Kidney epithelial cell (primary cell): ENCODE measurements at regions not wholly inside any gene's neighbourhood (a gene's known extent, or its start where the extent isn't known, plus 50 kb on each side); places are given as distances from the start of the nearest gene placed in this dataset.
"Not testable (repeated sequence)": the region's sequence is repeated elsewhere in the genome, so short reads cannot be mapped to it uniquely, and the experiment has no call there.

Experiments
- DNase-seq: peaks from one replicate; pipeline ENCODE4 v3.0.0-alpha.2; 2010; ENCODE audit warnings: low read depth
- H3K27me3 ChIP-seq: 2 replicates; pipeline ENCODE4 v1.6.0; 2011; ENCODE audit warnings: low read length; ENCODE audit not compliant: control insufficient read depth, insufficient read depth
- H3K36me3 ChIP-seq: 2 replicates; pipeline ENCODE4 v1.5.1; 2011; ENCODE audit warnings: low read length; ENCODE audit not compliant: control insufficient read depth, insufficient read depth
- H3K4me3 ChIP-seq: 2 replicates; pipeline ENCODE4 v1.5.1; 2011; ENCODE audit warnings: low read depth, mild to moderate bottlenecking, control low read depth, low read length
- TF ChIP-seq, protein P1 (sequence below): IDR thresholded peaks from 2 replicates; pipeline ENCODE4 v1.5.1; 2011; ENCODE audit warnings: mild to moderate bottlenecking, moderate library complexity, low read length, control low read depth, inconsistent platforms; ENCODE audit not compliant: insufficient read depth, poor library complexity, severe bottlenecking

DNA sequence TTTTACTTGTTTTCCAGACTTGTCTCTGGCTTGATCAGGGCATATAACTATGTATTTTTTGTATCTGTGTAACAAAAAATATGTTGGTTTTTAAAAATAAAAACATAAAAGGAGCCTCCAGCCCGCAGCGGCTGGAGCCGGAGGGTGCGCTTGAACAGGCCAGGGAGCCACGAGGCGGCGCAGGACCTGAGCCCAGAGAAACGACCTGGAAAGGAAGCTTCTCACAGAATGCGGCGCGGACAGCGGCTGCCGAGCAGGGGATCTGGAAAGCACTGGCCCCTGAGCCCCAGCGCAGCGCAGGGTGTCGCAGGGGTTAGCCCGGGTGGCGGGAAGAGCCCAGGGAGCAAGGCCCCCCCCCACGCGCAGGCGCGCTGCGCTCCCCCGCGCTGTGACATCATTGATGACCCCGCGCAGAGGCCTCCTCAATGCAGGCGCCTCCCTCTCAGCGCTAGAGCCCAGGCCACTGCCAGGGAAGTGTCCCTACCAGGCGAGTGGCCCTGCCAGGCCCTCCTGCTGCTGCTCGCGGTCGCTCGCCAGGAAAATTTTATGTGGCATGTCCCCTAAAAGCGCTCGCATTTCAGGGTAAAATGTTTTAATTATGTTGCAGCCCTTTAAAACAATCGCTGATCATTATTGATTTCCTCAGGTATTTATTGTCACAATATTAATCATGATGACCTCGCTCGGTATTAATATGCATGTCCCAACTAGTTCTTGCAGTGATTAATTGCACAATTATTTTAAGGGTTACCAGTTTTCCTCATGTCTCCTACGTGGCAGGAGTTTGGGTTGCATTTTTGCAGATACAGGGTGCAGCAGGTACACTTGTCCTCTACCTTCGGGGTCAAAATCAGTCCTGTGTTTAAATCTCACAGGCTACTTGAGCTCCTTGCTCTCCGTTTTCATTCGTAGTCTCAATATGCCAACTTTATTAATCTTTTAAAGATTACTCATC lies 134.2 kb downstream of the USP22 start:
- Histone ChIP-seq H3K4me3 (peak overlapping the region; percentile 53), H3K36me3 (no peaks in the 10 kb centered on the region), H3K27me3 (no peaks in the 10 kb centered on the region)
- TF ChIP-seq, protein P1, sequence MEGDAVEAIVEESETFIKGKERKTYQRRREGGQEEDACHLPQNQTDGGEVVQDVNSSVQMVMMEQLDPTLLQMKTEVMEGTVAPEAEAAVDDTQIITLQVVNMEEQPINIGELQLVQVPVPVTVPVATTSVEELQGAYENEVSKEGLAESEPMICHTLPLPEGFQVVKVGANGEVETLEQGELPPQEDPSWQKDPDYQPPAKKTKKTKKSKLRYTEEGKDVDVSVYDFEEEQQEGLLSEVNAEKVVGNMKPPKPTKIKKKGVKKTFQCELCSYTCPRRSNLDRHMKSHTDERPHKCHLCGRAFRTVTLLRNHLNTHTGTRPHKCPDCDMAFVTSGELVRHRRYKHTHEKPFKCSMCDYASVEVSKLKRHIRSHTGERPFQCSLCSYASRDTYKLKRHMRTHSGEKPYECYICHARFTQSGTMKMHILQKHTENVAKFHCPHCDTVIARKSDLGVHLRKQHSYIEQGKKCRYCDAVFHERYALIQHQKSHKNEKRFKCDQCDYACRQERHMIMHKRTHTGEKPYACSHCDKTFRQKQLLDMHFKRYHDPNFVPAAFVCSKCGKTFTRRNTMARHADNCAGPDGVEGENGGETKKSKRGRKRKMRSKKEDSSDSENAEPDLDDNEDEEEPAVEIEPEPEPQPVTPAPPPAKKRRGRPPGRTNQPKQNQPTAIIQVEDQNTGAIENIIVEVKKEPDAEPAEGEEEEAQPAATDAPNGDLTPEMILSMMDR, result peak; percentile 77
- peak; percentile 21 for DNase-seq

DNA sequence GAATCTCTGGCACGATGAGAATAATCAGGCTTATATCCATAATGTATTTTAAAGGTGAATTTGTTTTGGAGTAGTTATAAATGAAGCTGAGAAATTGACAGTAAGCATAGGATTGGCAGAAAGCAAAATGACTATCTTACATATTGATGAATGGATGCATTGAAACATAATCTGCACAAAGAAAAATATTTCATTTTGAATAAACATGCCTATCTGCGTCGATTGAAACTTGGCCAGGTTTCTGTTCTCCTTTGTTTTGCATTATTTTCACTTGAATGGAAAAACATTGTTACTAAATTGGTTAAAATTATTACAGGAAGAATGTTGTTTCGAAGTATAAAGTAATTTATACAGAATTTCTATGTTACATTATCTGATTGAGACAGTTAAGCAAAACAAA lies 128.2 kb downstream of the USP22 start:
- Histone ChIP-seq H3K27me3 (no peaks in the 10 kb centered on the region), H3K36me3 (no peaks in the 10 kb centered on the region), H3K4me3 (no peak overlapping the region)
- no peak for DNase-seq
- TF ChIP-seq, protein P1, result no peak

DNA sequence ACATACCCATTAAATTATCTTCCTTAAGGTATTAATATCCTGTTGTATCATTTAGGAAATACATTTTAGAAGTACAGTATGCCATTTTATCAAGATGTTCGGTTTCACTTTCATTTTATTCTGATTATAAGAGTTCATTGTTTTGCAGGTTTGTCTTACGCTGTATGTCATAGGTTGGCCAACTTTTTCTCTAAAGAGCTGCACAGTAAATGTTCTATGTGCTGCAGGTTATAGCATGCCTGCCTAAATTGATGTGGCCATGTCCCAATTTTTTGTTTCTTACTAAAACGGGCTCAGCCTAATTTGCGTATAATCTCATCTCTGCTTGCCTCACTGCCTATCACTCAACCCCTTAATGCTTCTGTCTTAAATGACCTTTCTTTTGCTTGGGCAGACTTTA lies 126.4 kb downstream of the USP22 start:
- TF ChIP-seq, protein P1, result no peak
- no peak overlapping the region for H3K4me3 ChIP-seq
- DNase-seq, result no peak

DNA sequence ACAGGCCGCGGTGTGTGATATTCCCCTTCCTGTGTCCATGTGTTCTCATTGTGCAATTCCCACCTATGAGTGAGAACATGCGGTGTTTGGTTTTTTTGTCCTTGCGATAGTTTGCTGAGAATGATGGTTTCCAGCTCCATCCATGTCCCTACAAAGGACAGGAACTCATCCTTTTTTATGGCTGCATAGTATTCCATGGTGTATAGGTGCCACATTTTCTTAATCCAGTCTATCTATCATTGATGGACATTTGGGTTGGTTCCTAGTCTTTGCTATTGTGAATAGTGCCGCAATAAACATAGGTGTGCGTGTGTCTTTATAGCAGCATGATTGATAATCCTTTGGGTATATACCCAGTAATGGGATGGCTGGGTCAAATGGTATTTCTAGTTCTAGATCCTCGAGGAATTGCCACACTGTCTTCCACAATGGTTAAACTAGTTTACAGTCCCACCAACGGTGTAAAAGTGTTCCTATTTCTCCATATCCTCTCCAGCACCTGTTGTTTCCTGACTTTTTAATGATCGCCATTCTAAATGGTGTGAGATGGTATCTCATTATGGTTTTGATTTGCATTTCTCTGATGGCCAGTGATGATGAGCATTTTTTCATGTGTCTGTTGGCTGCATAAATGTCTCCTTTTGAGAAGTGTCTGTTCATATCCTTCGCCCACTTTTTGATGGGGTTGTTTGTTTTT lies 125.1 kb downstream of the USP22 start:
- not testable (repeated sequence) for H3K36me3 ChIP-seq, H3K27me3 ChIP-seq, DNase-seq, H3K4me3 ChIP-seq

More for the DNA sequence above, 126.4 kb downstream of the USP22 start:
- H3K27me3 ChIP-seq, result no peaks in the 10 kb centered on the region
- H3K36me3 ChIP-seq, result no peaks in the 10 kb centered on the region

DNA sequence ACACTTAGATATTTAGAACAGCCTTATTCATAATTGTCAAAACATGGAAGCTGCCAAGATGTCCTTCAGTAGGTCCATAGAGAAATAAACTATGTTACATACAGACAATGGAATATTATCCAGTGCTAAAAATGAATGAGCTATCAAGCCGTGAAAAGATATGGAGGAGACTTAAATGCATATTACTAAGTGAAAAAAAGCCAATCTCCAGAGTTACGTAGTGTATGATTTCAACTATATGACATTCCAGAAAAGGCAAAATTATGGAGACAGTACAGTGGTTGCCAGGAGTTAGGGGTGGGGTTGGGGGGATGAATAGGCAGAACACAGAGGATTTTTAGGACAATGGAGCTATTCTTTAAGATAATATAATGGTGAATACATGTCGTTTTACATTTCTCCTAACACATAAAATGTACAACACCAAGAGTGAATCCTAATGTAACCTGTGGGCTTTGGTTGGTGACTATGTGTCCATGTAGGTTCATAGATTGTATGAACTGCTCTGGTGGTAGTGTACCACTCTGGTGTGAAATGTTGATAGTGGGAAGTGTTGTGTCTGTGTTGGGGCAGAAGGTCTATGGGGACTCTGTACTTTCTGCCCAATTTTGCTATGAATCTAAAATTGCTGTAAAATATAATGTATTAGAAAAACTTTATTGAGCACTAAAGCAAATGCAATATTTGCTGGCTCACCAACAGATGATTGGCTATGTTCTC lies 122.6 kb downstream of the USP22 start:
- TF ChIP-seq, protein P1, result no peak
- H3K36me3 ChIP-seq, result no peaks in the 10 kb centered on the region
- no peak for DNase-seq
- no peaks in the 10 kb centered on the region for H3K27me3 ChIP-seq
- no peak overlapping the region for H3K4me3 ChIP-seq

DNA sequence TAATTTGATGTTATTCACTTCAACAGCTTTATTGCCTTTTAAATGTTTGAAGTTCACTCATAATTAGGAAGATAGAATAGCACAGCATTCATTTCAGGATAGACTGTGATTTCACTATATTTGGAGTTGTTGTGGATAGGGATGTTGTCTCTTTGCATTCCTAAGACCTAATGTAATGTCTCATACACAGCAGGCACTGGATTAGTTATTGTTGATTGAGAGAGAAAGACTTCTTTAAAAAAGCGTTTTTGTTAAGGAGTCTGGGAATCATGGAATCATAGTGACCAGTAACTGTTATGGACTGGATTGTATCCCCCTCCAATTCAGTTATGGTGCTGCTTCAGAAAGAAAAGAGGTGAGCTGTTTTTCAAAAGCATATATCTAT lies 122.0 kb downstream of the USP22 start:
- TF ChIP-seq, protein P1, result no peak
- peak; percentile 44 for DNase-seq
- Histone ChIP-seq H3K27me3 (no peaks in the 10 kb centered on the region), H3K4me3 (no peak overlapping the region), H3K36me3 (no peaks in the 10 kb centered on the region)
